ENCODE measurements at regions not wholly inside any gene's neighbourhood (a gene's known extent, or its start where the extent isn't known, plus 50 kb on each side); places are given as distances from the start of the nearest gene placed in this dataset.

- Histone ChIP-seq H3K36me3 (no peaks in the 10 kb centered on the region), H3K4me3 (no peak overlapping the region), H3K27me3 (replicated peaks in 1 of 7) (no peaks in the 10 kb centered on the region), H3K9me3 (no peaks in the 10 kb centered on the region), H3K27ac (no peak overlapping the region), H3K4me1 (peaks cover 0 to 10% (median 0%) of the 10 kb centered on the region in 6 donors)
- 89 to 99% (median 95%) methylated on average over 2 of the region's 2 CpGs for WGBS, 5 donors
- DNase-seq = no peak
- TF ChIP-seq POLR2AphosphoS5 (IDR thresholded peaks at IDR 0.05) = no peak
- intact Hi-C loops (cut with DNase I; ENCODE audit: low total_unique reads) = no loop called here
These were observed 137.3 kb upstream of the AGR3 start for GRCh38 chr7:17019106-17019505.

GRCh38 chr7:17020250-17020649 lies 138.5 kb upstream of the AGR3 start:
- no peak for TF ChIP-seq POLR2A (IDR thresholded peaks at IDR 0.05)
- TF ChIP-seq CTCF (IDR thresholded peaks at IDR 0.05 in 8 of 11, conservative IDR thresholded peaks at IDR 0.05 in 3 of 11) = no peak
- no peak for TF ChIP-seq POLR2AphosphoS5 (IDR thresholded peaks at IDR 0.05)
- no peaks in the 10 kb centered on the region for H3K27me3 ChIP-seq (replicated peaks in 1 of 7)
- no peak overlapping the region for H3K27ac ChIP-seq
- 60 to 74% (median 69%) methylated on average over 1 of the region's 1 CpG for WGBS, 5 donors
- no peaks in the 10 kb centered on the region for H3K9me3 ChIP-seq
- intact Hi-C loops (cut with DNase I; ENCODE audit: low total_unique reads) = no loop called here
- H3K36me3 ChIP-seq = no peaks in the 10 kb centered on the region
- peaks cover 0 to 10% (median 0%) of the 10 kb centered on the region in 6 donors for H3K4me1 ChIP-seq
- H3K4me3 ChIP-seq = no peak overlapping the region
- no peak for DNase-seq

- Histone ChIP-seq H3K4me1 (peaks cover 0 to 9% (median 0%) of the 10 kb centered on the region in 6 donors), H3K27ac (no peak overlapping the region), H3K27me3 (replicated peaks in 1 of 7) (no peaks in the 10 kb centered on the region), H3K9me3 (no peaks in the 10 kb centered on the region), H3K36me3 (no peaks in the 10 kb centered on the region), H3K4me3 (no peak overlapping the region)
- DNase-seq = no peak
- WGBS, 5 donors = 70 to 91% (median 86%) methylated on average over 3 of the region's 3 CpGs
- no peak for TF ChIP-seq POLR2A (IDR thresholded peaks at IDR 0.05)
- TF ChIP-seq POLR2AphosphoS5 (IDR thresholded peaks at IDR 0.05) = no peak
- TF ChIP-seq CTCF (IDR thresholded peaks at IDR 0.05 in 8 of 11, conservative IDR thresholded peaks at IDR 0.05 in 3 of 11) = no peak
- intact Hi-C loops (cut with DNase I; ENCODE audit: low total_unique reads) = no loop called here
These were observed 139.4 kb upstream of the AGR3 start for GRCh38 chr7:17021205-17021604.

GRCh38 chr7:17022920-17023319 lies 141.1 kb upstream of the AGR3 start:
- 81 to 85% (median 82%) methylated on average over 3 of the region's 3 CpGs for WGBS, 5 donors
- Histone ChIP-seq H3K27ac (no peak overlapping the region), H3K4me3 (no peak overlapping the region), H3K36me3 (no peaks in the 10 kb centered on the region), H3K4me1 (peaks cover 0 to 10% (median 0%) of the 10 kb centered on the region in 6 donors), H3K9me3 (no peaks in the 10 kb centered on the region), H3K27me3 (replicated peaks in 1 of 7) (no peaks in the 10 kb centered on the region)
- no peak for DNase-seq
- TF ChIP-seq POLR2AphosphoS5 (IDR thresholded peaks at IDR 0.05) (no peak), CTCF (IDR thresholded peaks at IDR 0.05 in 8 of 11, conservative IDR thresholded peaks at IDR 0.05 in 3 of 11) (no peak), POLR2A (IDR thresholded peaks at IDR 0.05) (no peak)
- intact Hi-C loops (cut with DNase I; ENCODE audit: low total_unique reads) = no loop called here

GRCh38 chr7:17026269-17026668 lies 144.5 kb upstream of the AGR3 start:
- TF ChIP-seq POLR2AphosphoS5 (IDR thresholded peaks at IDR 0.05) (no peak), CTCF (IDR thresholded peaks at IDR 0.05 in 8 of 11, conservative IDR thresholded peaks at IDR 0.05 in 3 of 11) (no peak), POLR2A (IDR thresholded peaks at IDR 0.05) (no peak)
- Histone ChIP-seq H3K4me3 (no peak overlapping the region), H3K36me3 (no peaks in the 10 kb centered on the region), H3K9me3 (no peaks in the 10 kb centered on the region), H3K4me1 (peaks cover 0 to 35% (median 12%) of the 10 kb centered on the region in 6 donors), H3K27ac (no peak overlapping the region), H3K27me3 (replicated peaks in 1 of 7) (no peaks in the 10 kb centered on the region)
- 82 to 95% (median 94%) methylated on average over 3 of the region's 3 CpGs for WGBS, 5 donors
- intact Hi-C loops (cut with DNase I; ENCODE audit: low total_unique reads) = no loop called here
- DNase-seq = no peak

All from spleen (tissue), 11 donors.